ENCODE measurements at regions not wholly inside any gene's neighbourhood (a gene's known extent, or its start where the extent isn't known, plus 50 kb on each side); places are given as distances from the start of the nearest gene placed in this dataset.

GRCh38 chr1:193931356-193931755 is 744.9 kb upstream of the B3GALT2 start:
- no peak for TF ChIP-seq CTCF (IDR thresholded peaks at IDR 0.05; ENCODE audit: insufficient read depth, low read length)
- TF ChIP-seq GABPA (IDR thresholded peaks at IDR 0.05; ENCODE audit: low read depth), result no peak
- TF ChIP-seq POLR2AphosphoS5 (IDR thresholded peaks at IDR 0.05; ENCODE audit: low read depth), result no peak
- TF ChIP-seq SPI1 (IDR thresholded peaks at IDR 0.05; ENCODE audit: borderline replicate concordance, low read depth), result no peak

Measured in HL-60 (cell line).